ENCODE measurements at regions not wholly inside any gene's neighbourhood (a gene's known extent, or its start where the extent isn't known, plus 50 kb on each side); places are given as distances from the start of the nearest gene placed in this dataset.

DNA sequence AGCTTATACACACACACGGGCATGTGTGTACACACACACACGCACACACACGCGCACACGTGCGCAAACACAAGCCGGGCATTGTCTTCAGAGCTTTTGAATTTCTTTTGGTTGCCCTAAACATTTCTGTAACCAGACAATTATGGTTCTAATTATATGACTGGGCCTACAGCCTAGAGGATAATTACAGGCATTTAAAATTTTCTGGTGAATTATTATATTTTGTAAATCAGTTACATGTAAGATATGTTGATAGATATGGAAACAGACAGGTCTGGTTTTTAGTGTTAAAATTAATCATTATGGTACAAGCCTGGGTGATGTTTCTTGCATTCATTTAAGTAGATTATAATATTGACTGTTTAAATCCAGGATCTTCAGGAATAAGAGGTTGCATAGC, 1120.5 kb downstream of the ADGRL3 start (continued):
- TF ChIP-seq, protein P1, sequence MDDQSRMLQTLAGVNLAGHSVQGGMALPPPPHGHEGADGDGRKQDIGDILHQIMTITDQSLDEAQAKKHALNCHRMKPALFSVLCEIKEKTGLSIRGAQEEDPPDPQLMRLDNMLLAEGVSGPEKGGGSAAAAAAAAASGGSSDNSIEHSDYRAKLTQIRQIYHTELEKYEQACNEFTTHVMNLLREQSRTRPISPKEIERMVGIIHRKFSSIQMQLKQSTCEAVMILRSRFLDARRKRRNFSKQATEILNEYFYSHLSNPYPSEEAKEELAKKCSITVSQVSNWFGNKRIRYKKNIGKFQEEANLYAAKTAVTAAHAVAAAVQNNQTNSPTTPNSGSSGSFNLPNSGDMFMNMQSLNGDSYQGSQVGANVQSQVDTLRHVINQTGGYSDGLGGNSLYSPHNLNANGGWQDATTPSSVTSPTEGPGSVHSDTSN (IDR thresholded peaks at IDR 0.05; ENCODE audit: insufficient replicate concordance, low read depth, low read length): no peak

DNA sequence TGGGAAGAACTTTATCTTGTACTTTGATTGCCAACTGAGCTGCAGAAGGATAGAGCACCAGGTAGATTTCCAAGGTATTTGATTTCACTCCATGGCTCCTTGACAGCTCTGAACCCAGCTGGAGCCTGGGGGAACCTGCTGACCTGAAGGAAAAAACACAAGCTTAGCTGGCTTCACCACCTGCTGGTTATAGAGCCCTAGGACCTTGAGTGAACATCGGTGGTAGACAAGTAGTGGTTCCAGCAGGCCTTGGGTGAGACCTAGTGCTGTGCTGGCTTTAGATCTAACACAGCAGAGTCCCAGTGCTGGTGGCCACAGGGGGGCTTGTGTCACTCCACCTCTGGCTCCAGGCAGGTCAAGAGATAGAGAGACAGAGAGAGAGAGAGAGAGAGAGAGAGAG, 1102.6 kb downstream of the ADGRL3 start:
- in situ Hi-C loops (cut with MboI) (no loop called here), intact Hi-C loops (cut with micrococcal nuclease; ENCODE audit: unreplicated experiment) (no loop called here)
- Histone ChIP-seq H3K9ac (ENCODE audit: control insufficient read depth, insufficient read depth, low read length) (no peak overlapping the region), H3K4me3 (no peak overlapping the region), H3K9me3 (replicated peaks; ENCODE audit: control insufficient read depth, insufficient read depth, low read length) (no peaks in the 10 kb centered on the region; the same call in 2 of the 3 replicates), H2AFZ (ENCODE audit: control insufficient read depth, low read depth, low read length) (no peak overlapping the region), H3K79me2 (ENCODE audit: control insufficient read depth, insufficient read depth, low read length) (no peaks in the 10 kb centered on the region), H3K27ac (ENCODE audit: control insufficient read depth, insufficient read depth) (no peak overlapping the region), H3K27me3 (replicated peaks in 1 of 2; ENCODE audit: control insufficient read depth in 2 of 2, insufficient read depth in 2 of 2, low read length in 1 of 2) (no peaks in the 10 kb centered on the region), H3K36me3 (ENCODE audit: control insufficient read depth in 2 of 2, insufficient read depth in 2 of 2, low read length in 1 of 2) (no peaks in the 10 kb centered on the region), H4K20me1 (ENCODE audit: control insufficient read depth, insufficient read depth) (no peaks in the 10 kb centered on the region), H3K4me1 (ENCODE audit: control insufficient read depth, insufficient read depth, low read length) (no peaks in the 10 kb centered on the region), H3K4me2 (ENCODE audit: control insufficient read depth, insufficient read depth) (no peak overlapping the region)
- SMC1A ChIA-PET (ENCODE audit: uncharacterized antibody, unreplicated experiment): no interaction called here
- no CpG with 5 or more reads among the region's 1 CpG for WGBS (ENCODE audit: insufficient coverage, insufficient replicate concordance, low lambda C conversion rate, missing lambda C conversion rate)
- FAIRE-seq: no peak
- POLR2A ChIA-PET: no interaction called here
- RAD21 ChIA-PET (ENCODE audit: unreplicated experiment): no interaction called here
- no TSS peak for BruUV-seq (replicated peaks)
- DNase-seq (ENCODE audit: low read depth, low spot score): no peak
- CTCF ChIA-PET: no interaction called here
- no peak for ATAC-seq
- TF ChIP-seq ASH2L (IDR thresholded peaks at IDR 0.05; ENCODE audit: borderline replicate concordance, low read depth) (no peak), GATAD2B (conservative IDR thresholded peaks at IDR 0.05; ENCODE audit: low read depth) (no peak), CHD1 (IDR thresholded peaks at IDR 0.05; ENCODE audit: low read depth, low read length) (no peak), SMC3 (IDR thresholded peaks at IDR 0.05; ENCODE audit: borderline replicate concordance, low read length) (no peak), ZSCAN29 (IDR thresholded peaks at IDR 0.05) (no peak), SUZ12 (IDR thresholded peaks at IDR 0.05; ENCODE audit: unreplicated experiment) (no peak), LARP7 (IDR thresholded peaks at IDR 0.05) (no peak), IKZF2 (IDR thresholded peaks at IDR 0.05) (no peak), EZH2 (IDR thresholded peaks at IDR 0.05; ENCODE audit: borderline replicate concordance, control insufficient read depth, low read depth, low read length) (no peak), CBX5 (IDR thresholded peaks at IDR 0.05; ENCODE audit: low read depth) (no peak), PAX5 (IDR thresholded peaks at IDR 0.05; ENCODE audit: borderline replicate concordance, low read depth, low read length) (no peak), ZBED1 (IDR thresholded peaks at IDR 0.05; ENCODE audit: borderline replicate concordance) (no peak)
- TF ChIP-seq, protein P2, sequence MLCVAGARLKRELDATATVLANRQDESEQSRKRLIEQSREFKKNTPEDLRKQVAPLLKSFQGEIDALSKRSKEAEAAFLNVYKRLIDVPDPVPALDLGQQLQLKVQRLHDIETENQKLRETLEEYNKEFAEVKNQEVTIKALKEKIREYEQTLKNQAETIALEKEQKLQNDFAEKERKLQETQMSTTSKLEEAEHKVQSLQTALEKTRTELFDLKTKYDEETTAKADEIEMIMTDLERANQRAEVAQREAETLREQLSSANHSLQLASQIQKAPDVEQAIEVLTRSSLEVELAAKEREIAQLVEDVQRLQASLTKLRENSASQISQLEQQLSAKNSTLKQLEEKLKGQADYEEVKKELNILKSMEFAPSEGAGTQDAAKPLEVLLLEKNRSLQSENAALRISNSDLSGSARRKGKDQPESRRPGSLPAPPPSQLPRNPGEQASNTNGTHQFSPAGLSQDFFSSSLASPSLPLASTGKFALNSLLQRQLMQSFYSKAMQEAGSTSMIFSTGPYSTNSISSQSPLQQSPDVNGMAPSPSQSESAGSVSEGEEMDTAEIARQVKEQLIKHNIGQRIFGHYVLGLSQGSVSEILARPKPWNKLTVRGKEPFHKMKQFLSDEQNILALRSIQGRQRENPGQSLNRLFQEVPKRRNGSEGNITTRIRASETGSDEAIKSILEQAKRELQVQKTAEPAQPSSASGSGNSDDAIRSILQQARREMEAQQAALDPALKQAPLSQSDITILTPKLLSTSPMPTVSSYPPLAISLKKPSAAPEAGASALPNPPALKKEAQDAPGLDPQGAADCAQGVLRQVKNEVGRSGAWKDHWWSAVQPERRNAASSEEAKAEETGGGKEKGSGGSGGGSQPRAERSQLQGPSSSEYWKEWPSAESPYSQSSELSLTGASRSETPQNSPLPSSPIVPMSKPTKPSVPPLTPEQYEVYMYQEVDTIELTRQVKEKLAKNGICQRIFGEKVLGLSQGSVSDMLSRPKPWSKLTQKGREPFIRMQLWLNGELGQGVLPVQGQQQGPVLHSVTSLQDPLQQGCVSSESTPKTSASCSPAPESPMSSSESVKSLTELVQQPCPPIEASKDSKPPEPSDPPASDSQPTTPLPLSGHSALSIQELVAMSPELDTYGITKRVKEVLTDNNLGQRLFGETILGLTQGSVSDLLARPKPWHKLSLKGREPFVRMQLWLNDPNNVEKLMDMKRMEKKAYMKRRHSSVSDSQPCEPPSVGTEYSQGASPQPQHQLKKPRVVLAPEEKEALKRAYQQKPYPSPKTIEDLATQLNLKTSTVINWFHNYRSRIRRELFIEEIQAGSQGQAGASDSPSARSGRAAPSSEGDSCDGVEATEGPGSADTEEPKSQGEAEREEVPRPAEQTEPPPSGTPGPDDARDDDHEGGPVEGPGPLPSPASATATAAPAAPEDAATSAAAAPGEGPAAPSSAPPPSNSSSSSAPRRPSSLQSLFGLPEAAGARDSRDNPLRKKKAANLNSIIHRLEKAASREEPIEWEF (IDR thresholded peaks at IDR 0.05; ENCODE audit: insufficient replicate concordance, low read depth, low read length): no peak
- TF ChIP-seq, protein P3, sequence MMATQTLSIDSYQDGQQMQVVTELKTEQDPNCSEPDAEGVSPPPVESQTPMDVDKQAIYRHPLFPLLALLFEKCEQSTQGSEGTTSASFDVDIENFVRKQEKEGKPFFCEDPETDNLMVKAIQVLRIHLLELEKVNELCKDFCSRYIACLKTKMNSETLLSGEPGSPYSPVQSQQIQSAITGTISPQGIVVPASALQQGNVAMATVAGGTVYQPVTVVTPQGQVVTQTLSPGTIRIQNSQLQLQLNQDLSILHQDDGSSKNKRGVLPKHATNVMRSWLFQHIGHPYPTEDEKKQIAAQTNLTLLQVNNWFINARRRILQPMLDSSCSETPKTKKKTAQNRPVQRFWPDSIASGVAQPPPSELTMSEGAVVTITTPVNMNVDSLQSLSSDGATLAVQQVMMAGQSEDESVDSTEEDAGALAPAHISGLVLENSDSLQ (IDR thresholded peaks at IDR 0.05): no peak

All from GM12878 (cell line).